Fibroblast of lung (primary cell): ENCODE measurements at regions not wholly inside any gene's neighbourhood (a gene's known extent, or its start where the extent isn't known, plus 50 kb on each side); places are given as distances from the start of the nearest gene placed in this dataset.

Experiments
- CTCF ChIP-seq, 2 donors: IDR thresholded peaks in 1 of 2; conservative IDR thresholded peaks in 1 of 2; 1 replicate in 1 of 2; 2 replicates in 1 of 2; pipeline ENCODE4 v1.5.1; 2011 to 2012; ENCODE audit warnings: low read length in 2 of 2, control low read depth in 1 of 2, inconsistent platforms in 1 of 2, low read depth in 1 of 2, mild to moderate bottlenecking in 1 of 2
- EZH2 ChIP-seq: IDR thresholded peaks from 2 replicates; pipeline ENCODE4 v1.5.1; 2012; ENCODE audit warnings: low read length, control low read depth, mild to moderate bottlenecking; ENCODE audit errors: missing control alignments

DNA sequence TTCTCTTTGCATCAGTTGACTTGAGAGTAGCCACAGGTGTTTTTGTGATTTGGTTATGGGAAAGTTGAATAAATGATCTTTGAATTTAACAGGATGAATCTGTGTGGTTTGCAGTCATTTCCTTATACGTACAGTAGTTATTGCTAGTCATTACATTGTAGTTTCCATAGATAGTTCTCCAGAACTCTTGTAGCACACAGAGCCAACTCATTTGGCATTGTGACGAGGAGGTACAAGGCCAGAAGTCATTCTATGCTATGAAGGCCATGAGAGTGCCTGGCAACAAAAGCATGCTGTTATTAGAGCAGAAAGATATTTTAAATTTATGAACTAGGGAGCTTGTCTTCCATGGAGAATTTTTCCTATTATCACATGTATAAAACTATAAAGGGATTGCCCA lies 973.0 kb upstream of the CHAC2 start:
- TF ChIP-seq CTCF (conservative IDR thresholded peaks at IDR 0.05 in 1 of 2, IDR thresholded peaks at IDR 0.05 in 1 of 2; ENCODE audit: low read depth in 1 of 2, low read length in 2 of 2) (no peak), EZH2 (no peak)
